ENCODE measurements at regions not wholly inside any gene's neighbourhood (a gene's known extent, or its start where the extent isn't known, plus 50 kb on each side); places are given as distances from the start of the nearest gene placed in this dataset.
A peak's percentile ranks its signal among the peaks of the same experiment; 100 is the strongest.

DNA sequence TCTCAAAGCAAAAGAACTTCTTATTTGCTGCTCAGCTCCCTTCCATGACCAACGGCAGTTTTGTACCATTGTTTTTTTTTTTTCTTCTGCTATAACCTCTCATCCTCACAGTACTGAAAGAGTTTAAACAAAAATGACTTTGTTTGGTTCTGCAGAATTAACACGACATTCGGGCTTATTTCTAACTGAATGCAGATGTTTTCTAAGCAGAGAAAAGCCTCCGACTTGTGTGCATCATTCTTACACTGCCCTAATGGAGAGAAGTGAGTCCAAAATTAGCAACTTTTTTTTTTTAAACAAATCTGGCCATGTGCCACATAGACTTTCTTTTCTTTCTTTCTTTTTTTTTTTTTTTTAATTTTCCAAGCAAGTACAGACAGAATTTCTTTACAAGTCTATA, 382.7 kb downstream of the HDGFL1 start:
- Histone ChIP-seq H3K4me3 (ENCODE audit: low read length) (no peak overlapping the region), H3K36me3 (ENCODE audit: control insufficient read depth, insufficient read depth, low read length) (no peaks in the 10 kb centered on the region), H3K27ac (ENCODE audit: low read length) (no peak overlapping the region), H3K27me3 (ENCODE audit: control insufficient read depth, insufficient read depth, low read length) (no peaks in the 10 kb centered on the region), H3K4me1 (ENCODE audit: control insufficient read depth, insufficient read depth, low read length) (peaks cover 5% of the 10 kb centered on the region), H3K9me3 (ENCODE audit: control insufficient read depth, low read depth, low read length) (no peaks in the 10 kb centered on the region)
- DNase-seq, result no peak
- 80% methylated on average over 2 of the region's 4 CpGs for WGBS (ENCODE audit: insufficient coverage, low lambda C conversion rate)

DNA sequence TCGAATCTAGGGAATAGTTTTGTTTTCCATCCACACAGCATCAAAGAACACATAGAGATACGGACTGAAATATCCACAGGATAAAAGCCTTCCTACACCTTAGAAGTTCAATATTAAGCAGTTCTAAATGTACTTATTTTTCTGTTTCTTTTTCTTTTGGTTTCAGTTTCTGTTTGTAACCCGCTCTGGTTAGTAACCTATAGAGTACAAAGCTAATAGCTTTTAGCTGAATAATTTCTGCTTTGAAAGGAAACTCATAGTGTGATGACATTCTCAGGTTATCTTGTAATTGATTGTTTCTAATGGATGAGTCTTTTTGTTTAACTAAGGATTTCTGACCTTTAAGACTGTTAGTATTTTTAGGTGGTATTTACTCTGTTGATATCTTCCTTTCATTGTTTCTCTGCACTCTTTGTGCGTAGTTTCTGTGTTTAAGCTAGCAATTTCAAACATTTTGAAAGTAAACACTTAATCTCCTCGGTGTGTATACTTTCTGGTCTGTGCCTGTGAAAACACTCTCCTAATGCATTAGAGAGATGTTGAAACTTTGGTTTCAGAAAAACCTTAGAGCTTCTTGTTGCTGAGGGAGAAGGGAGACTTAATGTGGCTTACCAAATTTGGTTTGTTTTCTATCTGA, 385.5 kb downstream of the HDGFL1 start:
- Histone ChIP-seq H3K27ac (ENCODE audit: low read length) (peak overlapping the region; percentile 76), H3K27me3 (ENCODE audit: control insufficient read depth, insufficient read depth, low read length) (no peaks in the 10 kb centered on the region), H3K36me3 (ENCODE audit: control insufficient read depth, insufficient read depth, low read length) (no peaks in the 10 kb centered on the region), H3K4me1 (ENCODE audit: control insufficient read depth, insufficient read depth, low read length) (peaks cover 5% of the 10 kb centered on the region), H3K4me3 (ENCODE audit: low read length) (peak overlapping the region; percentile 33), H3K9me3 (ENCODE audit: control insufficient read depth, low read depth, low read length) (no peaks in the 10 kb centered on the region)
- 14% methylated on average over 2 of the region's 5 CpGs for WGBS (ENCODE audit: insufficient coverage, low lambda C conversion rate)
- DNase-seq, result peak in 1 of 2 donors; percentile 46

DNA sequence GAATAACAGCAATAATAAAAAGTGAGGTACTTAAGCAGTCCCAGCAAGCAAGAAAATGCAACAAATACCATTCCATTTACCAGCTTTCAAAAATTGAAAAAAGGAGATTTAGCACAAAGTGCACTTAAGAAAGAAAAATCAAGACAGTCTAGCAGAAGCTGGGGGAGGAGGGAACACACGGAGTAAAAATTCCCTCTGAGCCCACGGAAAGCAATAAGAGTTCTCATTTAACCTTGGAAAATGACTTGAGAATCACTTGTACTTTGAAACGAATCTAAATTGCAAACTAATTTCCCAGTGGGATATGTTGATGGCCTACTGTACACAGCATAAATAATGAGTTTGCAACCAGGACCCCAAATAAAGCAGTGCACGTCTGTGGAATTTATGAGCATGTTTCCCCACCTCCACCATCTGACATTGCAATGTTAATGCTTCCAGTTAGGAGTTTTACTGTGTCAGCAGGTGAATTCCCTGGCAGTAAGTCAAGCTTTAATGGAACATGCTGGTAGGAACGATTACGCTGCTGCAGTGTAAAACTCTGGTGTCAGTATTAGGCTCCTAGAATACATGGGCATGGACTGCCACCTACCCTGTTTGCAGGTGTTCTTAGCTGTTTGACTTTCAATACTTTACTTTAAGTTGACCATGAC, 386.8 kb downstream of the HDGFL1 start:
- peak; percentile 42 to 57 for DNase-seq
- WGBS (ENCODE audit: insufficient coverage, low lambda C conversion rate), result no CpG with 5 or more reads among the region's 6 CpGs
- Histone ChIP-seq H3K9me3 (ENCODE audit: control insufficient read depth, low read depth, low read length) (no peaks in the 10 kb centered on the region), H3K27ac (ENCODE audit: low read length) (peak overlapping the region; percentile 76), H3K4me1 (ENCODE audit: control insufficient read depth, insufficient read depth, low read length) (peaks cover 5% of the 10 kb centered on the region), H3K36me3 (ENCODE audit: control insufficient read depth, insufficient read depth, low read length) (no peaks in the 10 kb centered on the region), H3K4me3 (ENCODE audit: low read length) (no peak overlapping the region), H3K27me3 (ENCODE audit: control insufficient read depth, insufficient read depth, low read length) (no peaks in the 10 kb centered on the region)

DNA sequence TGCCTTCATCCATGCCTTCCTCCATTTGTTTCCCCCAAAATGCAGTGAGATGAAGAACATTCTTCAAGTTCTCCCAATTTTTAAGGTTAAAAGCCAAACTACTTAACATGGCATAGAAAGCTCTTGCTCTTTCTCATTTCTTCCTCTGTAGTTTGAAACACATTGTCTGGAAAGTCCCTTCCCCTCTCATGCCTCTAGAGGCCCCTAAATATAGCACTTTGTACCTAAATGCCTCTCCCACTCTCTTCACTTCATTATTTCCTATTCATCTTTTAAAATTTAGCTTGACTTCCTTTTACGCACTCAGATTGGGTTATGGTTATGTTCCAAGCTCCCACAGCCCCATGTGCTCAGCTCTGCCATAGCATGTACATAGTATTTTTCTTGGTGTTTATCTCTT, 389.3 kb downstream of the HDGFL1 start:
- Histone ChIP-seq H3K4me1 (ENCODE audit: control insufficient read depth, insufficient read depth, low read length) (peaks cover 5% of the 10 kb centered on the region), H3K36me3 (ENCODE audit: control insufficient read depth, insufficient read depth, low read length) (no peaks in the 10 kb centered on the region), H3K27ac (ENCODE audit: low read length) (no peak overlapping the region), H3K27me3 (ENCODE audit: control insufficient read depth, insufficient read depth, low read length) (no peaks in the 10 kb centered on the region), H3K9me3 (ENCODE audit: control insufficient read depth, low read depth, low read length) (no peaks in the 10 kb centered on the region), H3K4me3 (ENCODE audit: low read length) (no peak overlapping the region)
- 100% methylated on average over 1 of the region's 1 CpG for WGBS (ENCODE audit: insufficient coverage, low lambda C conversion rate)
- no peak for DNase-seq

DNA sequence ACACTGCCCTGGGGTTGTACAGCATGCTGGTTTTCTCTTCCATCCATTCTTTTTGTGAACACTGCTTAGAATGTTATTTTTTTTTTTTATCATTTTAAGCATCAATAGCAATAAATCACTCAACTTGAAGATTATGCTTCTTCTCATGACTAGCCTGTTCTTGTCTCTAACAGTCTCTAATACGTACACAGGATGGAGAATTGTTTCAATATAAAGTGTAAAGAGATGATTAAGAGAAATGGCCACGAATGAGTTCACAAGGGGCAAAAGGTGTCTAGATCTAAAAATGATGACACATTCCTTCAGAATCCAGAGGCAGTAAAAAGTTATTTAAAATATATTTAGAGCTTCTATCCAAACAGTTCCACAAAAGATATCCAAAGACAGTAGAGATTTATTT, 390.2 kb downstream of the HDGFL1 start:
- no peaks in the 10 kb centered on the region for H3K36me3 ChIP-seq (ENCODE audit: control insufficient read depth, insufficient read depth, low read length)
- peaks cover 5% of the 10 kb centered on the region for H3K4me1 ChIP-seq (ENCODE audit: control insufficient read depth, insufficient read depth, low read length)
- 61% methylated on average over 2 of the region's 2 CpGs for WGBS (ENCODE audit: insufficient coverage, low lambda C conversion rate)
- no peaks in the 10 kb centered on the region for H3K27me3 ChIP-seq (ENCODE audit: control insufficient read depth, insufficient read depth, low read length)
- DNase-seq, result no peak
- no peak overlapping the region for H3K27ac ChIP-seq (ENCODE audit: low read length)
- H3K4me3 ChIP-seq (ENCODE audit: low read length), result no peak overlapping the region
- H3K9me3 ChIP-seq (ENCODE audit: control insufficient read depth, low read depth, low read length), result no peaks in the 10 kb centered on the region

DNA sequence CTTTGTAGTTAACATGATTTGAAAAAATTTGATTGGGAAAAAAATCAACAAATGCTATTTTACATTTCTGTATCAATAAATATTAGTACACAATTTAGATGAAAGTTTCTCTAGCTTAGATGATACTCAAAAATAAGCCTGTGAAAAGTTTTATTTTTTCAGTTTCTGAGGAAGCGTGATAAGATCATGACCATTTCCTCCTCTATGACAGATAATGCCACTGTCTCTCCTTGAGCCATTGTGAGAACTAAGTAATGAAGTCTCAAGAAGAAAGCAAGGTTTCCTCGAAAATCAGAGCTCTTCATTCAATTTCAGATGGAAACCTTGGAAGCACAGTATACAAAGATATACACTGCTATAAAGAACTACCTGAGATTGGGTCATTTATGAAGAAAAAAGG, 395.0 kb downstream of the HDGFL1 start:
- no peaks in the 10 kb centered on the region for H3K27me3 ChIP-seq (ENCODE audit: control insufficient read depth, insufficient read depth, low read length)
- H3K4me3 ChIP-seq (ENCODE audit: low read length), result no peak overlapping the region
- H3K27ac ChIP-seq (ENCODE audit: low read length), result no peak overlapping the region
- H3K36me3 ChIP-seq (ENCODE audit: control insufficient read depth, insufficient read depth, low read length), result no peaks in the 10 kb centered on the region
- no CpG with 5 or more reads among the region's 2 CpGs for WGBS (ENCODE audit: insufficient coverage, low lambda C conversion rate)
- DNase-seq, result no peak
- no peaks in the 10 kb centered on the region for H3K9me3 ChIP-seq (ENCODE audit: control insufficient read depth, low read depth, low read length)
- no peaks in the 10 kb centered on the region for H3K4me1 ChIP-seq (ENCODE audit: control insufficient read depth, insufficient read depth, low read length)

DNA sequence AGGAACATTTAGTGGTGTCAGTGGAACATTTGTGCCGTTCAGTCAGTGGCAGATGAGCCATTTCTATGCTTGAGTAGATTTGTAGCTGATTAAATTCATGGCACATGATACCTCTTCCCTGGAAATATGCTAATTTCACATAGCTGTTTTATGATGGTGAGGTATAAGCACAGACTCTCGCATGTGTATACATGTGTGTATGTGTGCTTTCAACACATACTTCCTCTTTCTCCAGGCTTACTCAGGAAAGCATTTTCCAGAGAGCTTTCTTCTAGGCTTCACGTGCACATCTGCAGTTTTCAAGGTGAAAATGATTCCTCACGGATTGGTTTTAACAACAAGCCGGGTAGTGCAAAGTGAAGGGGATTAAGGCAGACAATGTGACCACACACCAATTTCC, 396.5 kb downstream of the HDGFL1 start:
- Histone ChIP-seq H3K27me3 (ENCODE audit: control insufficient read depth, insufficient read depth, low read length) (no peaks in the 10 kb centered on the region), H3K4me3 (ENCODE audit: low read length) (no peak overlapping the region), H3K9me3 (ENCODE audit: control insufficient read depth, low read depth, low read length) (no peaks in the 10 kb centered on the region), H3K4me1 (ENCODE audit: control insufficient read depth, insufficient read depth, low read length) (no peaks in the 10 kb centered on the region), H3K27ac (ENCODE audit: low read length) (no peak overlapping the region), H3K36me3 (ENCODE audit: control insufficient read depth, insufficient read depth, low read length) (no peaks in the 10 kb centered on the region)
- no peak for DNase-seq
- no CpG with 5 or more reads among the region's 5 CpGs for WGBS (ENCODE audit: insufficient coverage, low lambda C conversion rate)

DNA sequence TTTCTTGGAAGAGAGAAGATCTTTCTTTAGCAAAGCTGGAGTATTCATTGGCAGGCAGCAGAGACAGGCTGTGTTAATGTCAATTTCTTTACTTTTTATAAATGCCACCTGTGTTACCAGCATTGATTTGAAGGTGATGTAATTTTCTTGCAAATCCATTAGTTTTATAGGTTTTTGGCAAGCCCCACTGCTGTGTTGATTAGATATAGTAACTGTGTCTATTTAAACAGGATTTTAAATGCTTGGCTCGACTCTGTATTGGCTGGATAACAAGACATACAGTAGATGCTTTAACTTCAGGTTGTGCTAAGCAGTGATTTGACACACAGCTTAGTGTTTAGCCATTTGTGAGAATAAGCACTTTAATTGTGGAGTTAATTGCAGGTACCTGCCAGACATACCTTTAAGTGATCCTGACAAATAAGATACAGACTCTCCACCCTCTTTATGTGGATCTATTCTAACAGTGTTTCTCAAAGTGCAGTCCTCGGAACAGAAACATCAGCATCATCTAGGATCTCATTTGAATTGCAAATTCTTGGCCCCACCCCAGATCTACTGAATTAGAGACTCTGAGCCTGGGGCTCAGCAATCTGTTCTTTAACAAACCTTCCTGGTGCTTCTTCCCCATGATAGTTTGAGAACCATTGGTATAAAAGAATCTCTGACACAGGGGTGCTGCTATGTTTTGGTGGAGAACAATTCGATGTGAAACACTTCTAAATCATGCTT, 397.5 kb downstream of the HDGFL1 start:
- Histone ChIP-seq H3K9me3 (ENCODE audit: control insufficient read depth, low read depth, low read length) (no peaks in the 10 kb centered on the region), H3K4me3 (ENCODE audit: low read length) (no peak overlapping the region), H3K27ac (ENCODE audit: low read length) (no peak overlapping the region), H3K36me3 (ENCODE audit: control insufficient read depth, insufficient read depth, low read length) (no peaks in the 10 kb centered on the region), H3K4me1 (ENCODE audit: control insufficient read depth, insufficient read depth, low read length) (no peaks in the 10 kb centered on the region), H3K27me3 (ENCODE audit: control insufficient read depth, insufficient read depth, low read length) (no peaks in the 10 kb centered on the region)
- 76% methylated on average over 2 of the region's 3 CpGs for WGBS (ENCODE audit: insufficient coverage, low lambda C conversion rate)
- DNase-seq, result no peak

DNA sequence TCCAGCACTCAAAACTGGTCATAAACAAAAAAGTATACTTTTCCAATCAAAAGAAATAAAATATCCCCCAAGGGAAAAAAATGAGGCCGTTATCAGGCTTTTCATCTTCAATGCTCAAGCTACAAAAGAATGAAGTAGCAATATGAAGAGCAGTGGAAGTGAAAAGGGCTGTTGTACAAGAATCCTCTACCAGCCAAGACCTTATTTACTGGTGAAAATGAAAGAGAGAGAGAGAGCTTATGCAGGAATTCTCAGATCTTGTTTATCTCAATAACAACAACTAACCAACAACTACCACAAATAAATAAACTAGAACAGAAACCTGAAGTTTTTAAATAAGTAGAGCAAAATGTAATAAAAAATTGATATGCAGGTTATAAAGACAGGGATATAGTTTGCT, 400.6 kb downstream of the HDGFL1 start:
- H3K27me3 ChIP-seq (ENCODE audit: control insufficient read depth, insufficient read depth, low read length), result no peaks in the 10 kb centered on the region
- DNase-seq, result no peak
- H3K4me1 ChIP-seq (ENCODE audit: control insufficient read depth, insufficient read depth, low read length), result no peaks in the 10 kb centered on the region
- H3K36me3 ChIP-seq (ENCODE audit: control insufficient read depth, insufficient read depth, low read length), result no peaks in the 10 kb centered on the region
- no peaks in the 10 kb centered on the region for H3K9me3 ChIP-seq (ENCODE audit: control insufficient read depth, low read depth, low read length)
- no peak overlapping the region for H3K4me3 ChIP-seq (ENCODE audit: low read length)
- no peak overlapping the region for H3K27ac ChIP-seq (ENCODE audit: low read length)
- 100% methylated on average over 1 of the region's 1 CpG for WGBS (ENCODE audit: insufficient coverage, low lambda C conversion rate)

DNA sequence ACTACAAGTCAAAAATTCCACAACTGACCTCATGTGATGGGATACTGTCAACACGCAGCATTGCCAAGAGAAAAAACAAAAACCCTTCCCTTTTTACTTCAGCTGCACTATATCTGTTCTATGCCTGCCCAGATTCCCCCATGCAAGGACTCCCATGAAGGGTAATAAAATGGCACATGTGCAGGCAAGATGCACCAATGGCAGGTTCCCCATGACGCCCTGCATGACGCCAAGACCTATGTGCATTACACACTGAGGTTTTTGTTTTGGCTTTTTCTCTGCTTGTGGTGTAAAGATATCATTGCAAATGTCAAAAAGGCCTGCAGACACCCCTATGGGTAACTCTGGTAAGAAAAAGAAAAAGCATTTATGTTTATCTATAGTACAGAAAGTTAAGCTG, 403.4 kb downstream of the HDGFL1 start:
- no CpG with 5 or more reads among the region's 3 CpGs for WGBS (ENCODE audit: insufficient coverage, low lambda C conversion rate)
- no peak overlapping the region for H3K27ac ChIP-seq (ENCODE audit: low read length)
- no peaks in the 10 kb centered on the region for H3K9me3 ChIP-seq (ENCODE audit: control insufficient read depth, low read depth, low read length)
- DNase-seq, result no peak
- H3K4me3 ChIP-seq (ENCODE audit: low read length), result no peak overlapping the region
- no peaks in the 10 kb centered on the region for H3K36me3 ChIP-seq (ENCODE audit: control insufficient read depth, insufficient read depth, low read length)
- no peaks in the 10 kb centered on the region for H3K4me1 ChIP-seq (ENCODE audit: control insufficient read depth, insufficient read depth, low read length)
- no peaks in the 10 kb centered on the region for H3K27me3 ChIP-seq (ENCODE audit: control insufficient read depth, insufficient read depth, low read length)

All from large intestine (tissue), 3 donors.